ENCODE measurements at regions not wholly inside any gene's neighbourhood (a gene's known extent, or its start where the extent isn't known, plus 50 kb on each side); places are given as distances from the start of the nearest gene placed in this dataset.
"Not testable (repeated sequence)": the region's sequence is repeated elsewhere in the genome, so short reads cannot be mapped to it uniquely, and the experiment has no call there.

DNA sequence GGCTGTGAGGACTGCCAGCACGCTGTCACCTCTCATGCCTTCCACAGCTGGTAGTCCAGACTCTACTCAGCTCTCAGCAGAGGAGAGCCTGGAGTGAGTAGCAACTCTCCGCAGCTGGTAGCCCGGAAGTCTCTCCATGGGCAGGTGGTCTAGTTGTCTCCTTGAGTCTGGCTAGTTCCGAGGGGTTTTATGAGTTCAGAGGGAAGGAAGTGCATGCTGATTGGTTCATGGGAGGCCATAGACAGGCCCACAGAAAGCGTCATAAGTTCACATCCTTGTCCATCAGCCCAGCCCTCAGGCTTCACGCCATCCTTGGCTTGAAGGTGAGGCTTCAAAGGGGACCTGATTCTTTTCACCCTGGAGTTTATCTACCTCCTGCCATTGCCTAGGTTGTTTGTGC, 2662.4 kb upstream of the PCDH20 start (continued):
- TF ChIP-seq CSRNP3 (CRISPR knock-in tag; IDR thresholded peaks at IDR 0.05) (no peak), GLIS3 (CRISPR knock-in tag; IDR thresholded peaks at IDR 0.05) (no peak), ZFP3 (CRISPR knock-in tag; IDR thresholded peaks at IDR 0.05) (no peak), SNAI2 (CRISPR knock-in tag; IDR thresholded peaks at IDR 0.05) (no peak), ARNTL (CRISPR knock-in tag; IDR thresholded peaks at IDR 0.05; ENCODE audit: borderline replicate concordance, low read depth) (no peak), BACH2 (CRISPR knock-in tag; IDR thresholded peaks at IDR 0.05; ENCODE audit: borderline replicate concordance) (no peak), ZFP30 (CRISPR knock-in tag; IDR thresholded peaks at IDR 0.05) (no peak), ZNF565 (CRISPR knock-in tag; conservative IDR thresholded peaks at IDR 0.05; ENCODE audit: low read depth) (no peak), ZNF8 (CRISPR knock-in tag; IDR thresholded peaks at IDR 0.05) (no peak), RARB (CRISPR knock-in tag; IDR thresholded peaks at IDR 0.05) (no peak)

GRCh38 chr13:64077132-64077835, 2661.6 kb upstream of the PCDH20 start:
- not testable (repeated sequence) for ATAC-seq

DNA sequence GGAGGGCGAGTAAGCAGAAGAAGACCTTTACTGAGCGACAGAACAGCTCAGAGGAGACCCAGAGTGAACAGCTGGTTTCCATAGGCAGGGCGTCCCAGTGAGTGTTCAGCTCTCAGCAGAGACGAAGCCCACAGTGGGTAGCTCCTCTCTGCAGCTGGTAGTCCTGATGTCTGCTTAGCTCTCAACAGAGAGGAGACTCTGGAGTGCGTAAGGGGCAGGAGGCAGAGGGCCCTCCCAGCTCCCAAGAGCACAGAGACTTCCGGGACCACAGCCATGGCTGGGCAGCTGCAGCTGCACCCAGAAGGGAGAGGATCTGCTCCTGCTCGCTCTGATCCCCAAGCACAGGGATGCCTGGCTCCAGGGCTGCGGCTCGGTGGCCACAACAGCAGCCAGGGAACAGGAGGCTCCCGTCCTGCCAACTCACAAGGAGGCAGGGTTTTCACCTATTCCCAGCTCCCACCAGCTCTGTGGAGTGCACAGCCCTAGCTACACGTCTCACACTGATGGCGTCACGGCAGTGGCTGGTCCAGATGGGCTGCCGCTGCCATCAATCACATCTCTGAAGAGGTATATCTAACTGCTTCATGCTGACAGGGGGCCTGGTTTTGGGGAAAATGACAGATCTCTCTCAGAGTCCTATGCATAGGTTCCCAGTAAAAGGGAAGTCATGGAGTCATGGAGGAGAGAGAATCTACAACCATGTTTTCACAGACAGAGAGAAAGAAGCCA, 2660.1 kb upstream of the PCDH20 start:
- ATAC-seq, result no peak
- no peak for TF ChIP-seq PPARA (CRISPR knock-in tag; IDR thresholded peaks at IDR 0.05; ENCODE audit: borderline replicate concordance)
- no peak for TF ChIP-seq CREB5 (CRISPR knock-in tag; IDR thresholded peaks at IDR 0.05; ENCODE audit: low read depth)
- TF ChIP-seq TOX (CRISPR knock-in tag; IDR thresholded peaks at IDR 0.05; ENCODE audit: borderline replicate concordance), result no peak
- no peak for TF ChIP-seq ARNTL (CRISPR knock-in tag; IDR thresholded peaks at IDR 0.05; ENCODE audit: borderline replicate concordance, low read depth)
- TF ChIP-seq, protein P1, sequence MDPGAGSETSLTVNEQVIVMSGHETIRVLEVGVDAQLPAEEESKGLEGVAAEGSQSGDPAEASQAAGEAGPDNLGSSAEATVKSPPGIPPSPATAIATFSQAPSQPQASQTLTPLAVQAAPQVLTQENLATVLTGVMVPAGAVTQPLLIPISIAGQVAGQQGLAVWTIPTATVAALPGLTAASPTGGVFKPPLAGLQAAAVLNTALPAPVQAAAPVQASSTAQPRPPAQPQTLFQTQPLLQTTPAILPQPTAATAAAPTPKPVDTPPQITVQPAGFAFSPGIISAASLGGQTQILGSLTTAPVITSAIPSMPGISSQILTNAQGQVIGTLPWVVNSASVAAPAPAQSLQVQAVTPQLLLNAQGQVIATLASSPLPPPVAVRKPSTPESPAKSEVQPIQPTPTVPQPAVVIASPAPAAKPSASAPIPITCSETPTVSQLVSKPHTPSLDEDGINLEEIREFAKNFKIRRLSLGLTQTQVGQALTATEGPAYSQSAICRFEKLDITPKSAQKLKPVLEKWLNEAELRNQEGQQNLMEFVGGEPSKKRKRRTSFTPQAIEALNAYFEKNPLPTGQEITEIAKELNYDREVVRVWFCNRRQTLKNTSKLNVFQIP (CRISPR knock-in tag; IDR thresholded peaks at IDR 0.05; ENCODE audit: borderline replicate concordance, low read depth), result no peak
- no peak for TF ChIP-seq ZFP3 (CRISPR knock-in tag; IDR thresholded peaks at IDR 0.05)
- TF ChIP-seq ZNF70 (CRISPR knock-in tag; IDR thresholded peaks at IDR 0.05), result no peak
- no peak for TF ChIP-seq TSHZ2 (CRISPR knock-in tag; IDR thresholded peaks at IDR 0.05)
- no peak for TF ChIP-seq RARB (CRISPR knock-in tag; IDR thresholded peaks at IDR 0.05)
- TF ChIP-seq ZNF565 (CRISPR knock-in tag; conservative IDR thresholded peaks at IDR 0.05; ENCODE audit: low read depth), result no peak
- TF ChIP-seq GLIS3 (CRISPR knock-in tag; IDR thresholded peaks at IDR 0.05), result no peak
- no peak for TF ChIP-seq TCF4 (CRISPR knock-in tag; IDR thresholded peaks at IDR 0.05; ENCODE audit: borderline replicate concordance)
- no peak for TF ChIP-seq ZNF8 (CRISPR knock-in tag; IDR thresholded peaks at IDR 0.05)
- TF ChIP-seq CSDC2 (CRISPR knock-in tag; IDR thresholded peaks at IDR 0.05), result no peak
- no peak for TF ChIP-seq OSR1 (CRISPR knock-in tag; IDR thresholded peaks at IDR 0.05)
- no peak for TF ChIP-seq CSRNP3 (CRISPR knock-in tag; IDR thresholded peaks at IDR 0.05)
- TF ChIP-seq SNAI2 (CRISPR knock-in tag; IDR thresholded peaks at IDR 0.05), result no peak
- TF ChIP-seq, protein P2, sequence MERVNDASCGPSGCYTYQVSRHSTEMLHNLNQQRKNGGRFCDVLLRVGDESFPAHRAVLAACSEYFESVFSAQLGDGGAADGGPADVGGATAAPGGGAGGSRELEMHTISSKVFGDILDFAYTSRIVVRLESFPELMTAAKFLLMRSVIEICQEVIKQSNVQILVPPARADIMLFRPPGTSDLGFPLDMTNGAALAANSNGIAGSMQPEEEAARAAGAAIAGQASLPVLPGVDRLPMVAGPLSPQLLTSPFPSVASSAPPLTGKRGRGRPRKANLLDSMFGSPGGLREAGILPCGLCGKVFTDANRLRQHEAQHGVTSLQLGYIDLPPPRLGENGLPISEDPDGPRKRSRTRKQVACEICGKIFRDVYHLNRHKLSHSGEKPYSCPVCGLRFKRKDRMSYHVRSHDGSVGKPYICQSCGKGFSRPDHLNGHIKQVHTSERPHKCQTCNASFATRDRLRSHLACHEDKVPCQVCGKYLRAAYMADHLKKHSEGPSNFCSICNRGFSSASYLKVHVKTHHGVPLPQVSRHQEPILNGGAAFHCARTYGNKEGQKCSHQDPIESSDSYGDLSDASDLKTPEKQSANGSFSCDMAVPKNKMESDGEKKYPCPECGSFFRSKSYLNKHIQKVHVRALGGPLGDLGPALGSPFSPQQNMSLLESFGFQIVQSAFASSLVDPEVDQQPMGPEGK (CRISPR knock-in tag; IDR thresholded peaks at IDR 0.05; ENCODE audit: borderline replicate concordance), result no peak
- no peak for TF ChIP-seq BACH2 (CRISPR knock-in tag; IDR thresholded peaks at IDR 0.05; ENCODE audit: borderline replicate concordance)
